Keratinocyte (primary cell): ENCODE measurements at regions not wholly inside any gene's neighbourhood (a gene's known extent, or its start where the extent isn't known, plus 50 kb on each side); places are given as distances from the start of the nearest gene placed in this dataset.

Experiments
- EZH2 ChIP-seq: IDR thresholded peaks from one replicate; pipeline ENCODE4 v1.6.1; 2012; ENCODE audit warnings: inconsistent platforms, mild to moderate bottlenecking, low read length, moderate library complexity
- TF ChIP-seq, protein P1 (sequence below), 3 experiments: IDR thresholded peaks in 1 of 3; conservative IDR thresholded peaks in 1 of 3; optimal IDR thresholded peaks in 1 of 3; 2 replicates in 2 of 3; 3 replicates in 1 of 3; pipeline versions ENCODE3 to v1.5.1; 2011; ENCODE audit warnings: low read length in 3 of 3, mild to moderate bottlenecking in 3 of 3, moderate library complexity in 2 of 3, control low read depth in 1 of 3, inconsistent platforms in 1 of 3; ENCODE audit not compliant: insufficient read depth in 2 of 3; ENCODE audit errors: extremely low read depth in 1 of 3

DNA sequence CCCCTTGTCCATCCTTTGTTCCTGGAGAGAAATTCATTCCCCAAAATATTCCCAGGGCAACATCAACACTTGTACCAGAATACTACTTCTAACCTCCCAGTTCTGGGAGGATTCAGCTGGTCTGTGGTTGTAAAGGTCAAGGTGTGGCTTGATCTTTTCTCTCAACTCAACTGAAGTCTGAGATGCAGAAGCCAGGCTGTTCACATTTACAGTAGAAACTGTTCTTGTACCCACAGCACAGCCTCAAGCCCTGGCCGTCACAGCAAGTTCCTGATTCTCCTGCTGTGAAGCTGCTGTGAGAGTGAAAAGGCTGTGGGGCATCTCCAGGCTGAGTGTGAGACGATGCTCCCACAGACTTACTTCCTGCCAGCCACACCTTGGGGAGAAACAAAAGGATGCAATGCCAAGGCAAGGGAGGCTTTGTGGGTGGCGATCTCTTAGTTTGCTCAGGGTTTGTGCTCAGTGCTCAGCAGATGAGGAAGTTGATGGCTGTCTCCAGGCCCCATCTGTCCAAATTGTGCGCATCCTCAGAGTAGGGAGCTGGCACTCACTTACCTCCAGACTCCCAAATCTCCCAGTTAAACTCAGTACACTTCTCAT is 143.9 kb upstream of the FOXA2 start:
- TF ChIP-seq, protein P1, sequence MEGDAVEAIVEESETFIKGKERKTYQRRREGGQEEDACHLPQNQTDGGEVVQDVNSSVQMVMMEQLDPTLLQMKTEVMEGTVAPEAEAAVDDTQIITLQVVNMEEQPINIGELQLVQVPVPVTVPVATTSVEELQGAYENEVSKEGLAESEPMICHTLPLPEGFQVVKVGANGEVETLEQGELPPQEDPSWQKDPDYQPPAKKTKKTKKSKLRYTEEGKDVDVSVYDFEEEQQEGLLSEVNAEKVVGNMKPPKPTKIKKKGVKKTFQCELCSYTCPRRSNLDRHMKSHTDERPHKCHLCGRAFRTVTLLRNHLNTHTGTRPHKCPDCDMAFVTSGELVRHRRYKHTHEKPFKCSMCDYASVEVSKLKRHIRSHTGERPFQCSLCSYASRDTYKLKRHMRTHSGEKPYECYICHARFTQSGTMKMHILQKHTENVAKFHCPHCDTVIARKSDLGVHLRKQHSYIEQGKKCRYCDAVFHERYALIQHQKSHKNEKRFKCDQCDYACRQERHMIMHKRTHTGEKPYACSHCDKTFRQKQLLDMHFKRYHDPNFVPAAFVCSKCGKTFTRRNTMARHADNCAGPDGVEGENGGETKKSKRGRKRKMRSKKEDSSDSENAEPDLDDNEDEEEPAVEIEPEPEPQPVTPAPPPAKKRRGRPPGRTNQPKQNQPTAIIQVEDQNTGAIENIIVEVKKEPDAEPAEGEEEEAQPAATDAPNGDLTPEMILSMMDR (optimal IDR thresholded peaks at IDR 0.05 in 1 of 3, IDR thresholded peaks at IDR 0.05 in 1 of 3, conservative IDR thresholded peaks at IDR 0.05 in 1 of 3; ENCODE audit: extremely low read depth in 1 of 3, insufficient read depth in 2 of 3, low read length in 3 of 3): no peak
- no peak for TF ChIP-seq EZH2
